A673 (cell line): ENCODE measurements at regions not wholly inside any gene's neighbourhood (a gene's known extent, or its start where the extent isn't known, plus 50 kb on each side); places are given as distances from the start of the nearest gene placed in this dataset.

ENCODE experiments used
- CTCF ChIP-seq: fragments of 300-800, 200-600 bp; sonication (generic); conservative IDR thresholded peaks from 2 replicates; pipeline ENCODE4 v1.5.1; 2017; ENCODE audit warnings: low read depth, mild to moderate bottlenecking, antibody characterized with exemption, low read length, moderate library complexity, mixed read lengths
- EZH2 ChIP-seq: fragments of 200-600 bp; sonication (generic); IDR thresholded peaks from 2 replicates; pipeline ENCODE4 v1.6.1; 2017; ENCODE audit warnings: borderline replicate concordance, low read depth, mild to moderate bottlenecking, mixed read lengths, antibody characterized with exemption, low read length; ENCODE audit not compliant: poor library complexity, severe bottlenecking

GRCh38 chr2:66982766-66983165 lies 414.4 kb upstream of the ETAA1 start:
- peak; percentile 13; the same call in 1 of the 2 replicates for TF ChIP-seq CTCF
- TF ChIP-seq EZH2: no peak
